ENCODE measurements at regions not wholly inside any gene's neighbourhood (a gene's known extent, or its start where the extent isn't known, plus 50 kb on each side); places are given as distances from the start of the nearest gene placed in this dataset.

DNA sequence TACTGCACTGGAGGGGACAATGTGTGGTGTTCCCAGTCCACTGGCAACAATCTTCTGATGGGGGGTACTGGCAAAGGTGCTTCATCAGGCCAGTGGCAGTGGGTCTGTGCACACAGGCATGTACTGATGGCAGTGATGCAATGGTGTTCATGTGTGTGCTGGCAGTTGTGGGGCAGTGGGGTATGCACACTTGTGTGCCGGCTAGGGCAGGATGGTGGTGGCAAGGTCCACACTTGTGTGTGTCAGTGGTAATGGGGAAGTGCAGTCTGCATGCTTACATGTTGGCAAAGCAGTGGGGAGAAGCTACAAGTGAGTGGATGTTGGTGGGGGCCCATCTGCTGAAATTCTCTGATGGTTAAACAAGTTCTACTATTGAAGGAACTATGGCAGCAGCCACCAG is 504.6 kb upstream of the ZNF462 start:
- no peak for DNase-seq

DNA sequence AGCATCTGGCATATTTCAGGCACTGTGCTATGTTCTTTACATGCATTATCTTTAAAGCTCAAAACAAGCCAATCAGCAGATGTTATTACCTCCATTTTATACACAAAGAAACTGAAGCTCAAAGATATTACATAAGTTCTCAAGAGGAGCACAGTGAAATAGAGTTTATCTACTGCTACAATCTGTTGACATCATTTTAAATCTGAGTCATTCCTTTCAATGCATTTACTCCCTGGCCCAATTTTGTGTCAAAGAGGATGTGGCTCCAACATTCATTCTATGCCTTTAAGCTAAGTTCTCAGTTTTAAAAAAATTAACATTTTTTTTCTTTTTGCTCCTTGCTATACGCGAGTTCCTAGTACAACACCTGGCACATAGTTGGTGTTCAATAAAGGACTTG is 486.3 kb upstream of the ZNF462 start:
- no peak for DNase-seq

GRCh38 chr9:106383072-106383471 is 479.9 kb upstream of the ZNF462 start:
- no peak for DNase-seq

- no peak for DNase-seq
Observed at GRCh38 chr9:106387965-106388364, 475.0 kb upstream of the ZNF462 start.

- no peak for DNase-seq
Observed at GRCh38 chr9:106393226-106393625, 469.7 kb upstream of the ZNF462 start.

DNA sequence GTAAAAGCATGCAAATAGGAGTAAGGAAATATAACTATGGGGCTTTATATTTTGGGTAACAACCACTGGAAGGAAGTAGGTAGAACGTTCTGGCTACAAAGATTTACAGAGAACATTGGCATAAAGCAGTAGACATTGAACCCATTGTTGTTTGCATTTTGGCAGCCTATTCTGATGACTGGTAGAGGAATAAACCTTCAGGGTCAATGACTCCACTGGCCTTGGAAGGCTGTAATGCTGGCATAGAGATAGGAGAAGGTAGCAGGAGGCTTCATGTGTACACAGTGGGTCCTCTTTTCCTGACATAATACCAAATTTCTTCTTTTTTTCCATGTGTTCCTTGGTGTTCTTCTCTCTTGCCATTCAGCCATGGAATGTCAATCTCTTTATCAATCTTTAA is 462.8 kb upstream of the ZNF462 start:
- DNase-seq = no peak

GRCh38 chr9:106400950-106401349 is 462.0 kb upstream of the ZNF462 start:
- no peak for DNase-seq

DNA sequence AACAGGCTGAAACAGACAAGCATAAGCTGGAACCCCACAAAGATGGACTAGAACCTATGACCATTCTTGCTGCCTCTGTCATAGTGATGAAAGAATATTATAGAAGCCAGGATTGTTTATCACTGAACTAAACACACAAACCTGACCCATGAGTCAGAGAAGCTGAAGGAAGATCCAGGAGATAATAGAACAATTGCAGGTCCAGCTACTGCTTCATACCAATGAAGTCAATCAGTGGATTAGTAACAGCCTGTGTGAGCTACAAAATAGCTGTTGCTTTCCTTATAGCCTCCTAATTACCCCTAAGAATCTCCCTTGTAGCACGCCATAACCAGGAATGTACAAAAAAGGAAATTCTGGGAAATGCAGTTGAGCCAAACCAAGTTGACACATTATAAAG is 459.9 kb upstream of the ZNF462 start:
- DNase-seq = no peak

GRCh38 chr9:106404137-106404536 is 458.8 kb upstream of the ZNF462 start:
- no peak for DNase-seq

DNA sequence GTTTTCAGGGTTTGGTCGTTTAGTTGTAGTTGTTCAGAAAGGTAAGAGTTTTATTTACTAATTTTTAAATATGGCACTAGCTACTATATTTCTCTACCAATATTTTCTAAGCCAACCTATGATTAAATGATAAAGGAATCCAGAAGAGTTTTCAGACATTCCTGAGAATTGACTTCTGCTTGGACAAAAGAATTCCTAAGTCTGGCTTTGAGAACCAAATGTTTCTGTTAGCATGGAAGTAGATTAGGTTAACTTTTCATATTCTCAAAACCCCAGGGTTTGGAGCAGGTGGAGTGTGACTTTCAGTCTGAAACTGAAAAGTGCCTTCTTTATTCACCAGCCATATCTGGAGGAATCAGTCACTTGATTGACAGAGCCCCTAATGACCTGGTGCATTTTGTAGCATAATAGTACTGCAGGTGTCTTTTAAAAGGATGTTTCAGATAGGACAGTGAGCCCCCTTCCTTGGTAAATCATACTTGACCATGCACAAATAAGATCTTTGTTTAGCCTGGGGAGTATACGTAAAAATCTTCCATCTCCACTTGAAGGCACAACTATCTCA is 457.0 kb upstream of the ZNF462 start:
- DNase-seq = no peak

GRCh38 chr9:106414042-106414441 is 448.9 kb upstream of the ZNF462 start:
- no peak for DNase-seq

GRCh38 chr9:106417685-106418084 is 445.3 kb upstream of the ZNF462 start:
- no peak for DNase-seq

DNA sequence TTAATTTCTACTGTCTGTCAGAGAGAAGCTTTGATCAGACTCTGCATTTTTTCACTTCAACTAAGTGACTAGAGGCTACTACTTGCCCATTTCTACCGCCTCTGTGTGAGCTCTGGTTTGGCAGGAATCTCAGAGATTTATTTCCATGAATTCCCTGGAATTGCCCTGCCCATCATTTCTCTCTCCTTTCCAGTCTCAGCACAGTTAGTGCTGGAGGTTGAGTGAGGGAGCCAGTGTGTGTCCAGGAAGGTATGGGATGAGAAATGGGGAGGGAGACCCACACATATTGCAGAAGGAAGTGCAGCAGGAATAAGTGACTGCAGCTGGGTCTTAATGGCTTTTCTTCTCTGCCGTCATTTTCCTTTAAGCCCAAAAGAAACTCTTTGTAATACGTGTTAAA is 443.1 kb upstream of the ZNF462 start:
- DNase-seq = no peak

DNA sequence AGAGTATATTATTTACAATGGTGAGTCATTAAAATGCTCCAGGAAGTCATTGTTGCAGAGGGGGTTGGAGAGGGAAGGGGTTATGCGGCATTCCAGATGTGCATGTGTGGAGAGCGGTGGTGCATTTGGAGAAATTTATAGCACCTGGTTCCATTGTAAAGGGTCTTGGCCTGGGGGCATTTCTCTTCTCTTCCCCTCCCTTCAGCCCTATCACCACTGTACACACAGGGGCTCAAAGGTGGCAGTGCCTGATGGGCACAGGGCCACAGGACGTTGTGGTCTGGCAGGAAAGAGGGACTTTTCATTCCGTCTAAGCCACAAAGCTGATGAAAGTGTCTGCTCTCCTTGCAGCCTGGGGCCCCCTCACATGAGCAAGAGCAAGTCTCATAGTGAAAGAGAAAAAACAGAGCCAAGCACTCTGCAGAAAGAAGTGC is 442.4 kb upstream of the ZNF462 start:
- no peak for DNase-seq

GRCh38 chr9:106421772-106422171 is 441.2 kb upstream of the ZNF462 start:
- DNase-seq = no peak

DNA sequence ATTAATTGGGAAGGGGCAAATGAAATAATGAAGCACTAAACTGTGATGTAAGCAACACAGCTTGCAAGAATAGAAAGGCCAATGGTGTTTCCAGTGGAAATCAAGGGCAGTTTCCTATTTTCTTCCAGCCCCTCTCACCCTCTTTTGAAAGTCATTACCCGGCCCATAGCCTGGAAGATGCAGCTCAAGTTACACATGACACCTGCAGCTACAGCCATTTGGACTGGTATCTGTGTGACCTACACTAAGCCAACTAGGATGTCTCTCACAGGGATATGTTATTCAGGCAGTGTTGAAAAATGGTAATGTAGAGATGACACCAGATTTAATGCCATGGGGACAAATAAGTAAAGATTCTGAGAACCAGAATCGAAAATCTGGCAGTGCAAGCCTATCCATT is 439.4 kb upstream of the ZNF462 start:
- DNase-seq = no peak

- DNase-seq = no peak
Observed at GRCh38 chr9:106432631-106433030, 430.3 kb upstream of the ZNF462 start.

GRCh38 chr9:106438928-106439327 is 424.0 kb upstream of the ZNF462 start:
- DNase-seq = no peak

DNA sequence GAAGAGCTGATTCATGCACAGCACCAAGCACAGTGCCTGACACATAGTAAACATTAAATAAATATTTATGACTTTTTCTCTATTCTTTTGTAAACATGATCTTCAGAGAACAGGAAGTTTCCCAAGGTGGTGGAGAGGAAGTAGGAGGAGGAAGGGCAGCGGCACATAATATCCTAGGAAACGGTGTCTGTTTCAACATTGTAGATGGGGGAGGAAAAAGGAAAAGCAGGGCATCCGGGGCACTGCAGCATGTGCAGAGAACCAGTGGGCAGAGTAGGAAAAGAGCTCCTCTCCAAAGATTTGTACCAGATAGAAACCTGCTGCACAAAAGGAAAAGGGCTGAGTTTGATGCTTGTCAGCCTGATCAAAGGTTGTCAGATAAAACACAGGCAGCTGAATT is 421.7 kb upstream of the ZNF462 start:
- DNase-seq = no peak

- no peak for DNase-seq
Observed at GRCh38 chr9:106443520-106443919, 419.4 kb upstream of the ZNF462 start.

DNA sequence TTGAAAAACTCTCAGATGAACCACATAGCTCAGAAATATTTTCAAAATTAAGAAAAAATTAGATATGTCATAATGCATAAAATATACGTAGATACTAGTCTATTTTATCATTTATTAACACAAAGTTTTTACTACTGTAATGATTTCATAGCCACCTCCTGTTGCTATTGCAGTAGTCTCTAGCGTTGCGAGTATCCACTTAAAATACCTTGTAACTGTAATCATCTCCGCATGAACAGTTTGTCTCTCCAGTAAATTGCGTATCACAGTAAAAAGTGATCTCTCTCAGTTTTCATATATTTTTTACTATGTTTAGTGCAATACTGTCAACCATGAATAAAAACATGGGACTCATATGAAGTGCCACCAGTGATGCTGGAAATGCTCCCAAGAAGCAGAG is 417.9 kb upstream of the ZNF462 start:
- no peak for DNase-seq

GRCh38 chr9:106449336-106449927 is 413.5 kb upstream of the ZNF462 start:
- DNase-seq = no peak

DNA sequence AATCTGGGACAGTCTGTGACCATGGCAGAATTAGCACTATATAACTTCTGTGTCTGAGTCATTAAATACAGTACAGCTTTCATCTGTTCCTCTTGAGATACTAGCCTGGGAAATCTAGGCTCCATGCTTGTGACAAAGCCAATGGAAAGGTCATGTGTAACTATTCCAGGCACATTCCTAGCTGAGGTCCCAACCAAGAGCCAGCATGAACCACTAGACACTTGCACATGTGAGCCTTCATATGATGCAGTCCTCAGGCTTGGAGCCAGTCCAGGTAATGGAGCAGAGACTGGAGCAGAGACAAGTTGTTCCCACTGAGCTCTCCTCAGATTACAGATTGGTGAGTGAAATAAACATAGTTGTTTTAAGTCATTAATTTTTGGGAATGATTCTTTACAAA is 412.4 kb upstream of the ZNF462 start:
- no peak for DNase-seq

DNA sequence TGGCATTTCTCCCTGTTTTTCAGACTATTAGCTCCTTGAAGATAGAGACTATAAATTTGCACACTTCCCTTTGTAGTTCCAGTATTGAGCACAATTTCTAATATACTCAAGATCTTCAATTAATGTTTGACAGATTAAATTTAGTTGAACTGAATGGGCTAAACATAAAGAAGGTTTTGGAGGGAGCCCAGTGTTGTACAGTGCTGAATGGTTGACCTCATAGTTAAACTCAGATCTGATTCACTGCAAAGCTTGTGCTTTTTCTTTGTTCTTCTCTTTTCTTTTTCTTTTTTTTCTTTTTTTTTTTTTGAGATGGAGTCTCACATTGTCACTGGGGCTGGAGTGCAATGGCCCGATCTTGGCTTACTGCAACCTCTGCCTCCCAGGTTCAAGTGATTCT is 411.7 kb upstream of the ZNF462 start:
- DNase-seq = no peak

DNA sequence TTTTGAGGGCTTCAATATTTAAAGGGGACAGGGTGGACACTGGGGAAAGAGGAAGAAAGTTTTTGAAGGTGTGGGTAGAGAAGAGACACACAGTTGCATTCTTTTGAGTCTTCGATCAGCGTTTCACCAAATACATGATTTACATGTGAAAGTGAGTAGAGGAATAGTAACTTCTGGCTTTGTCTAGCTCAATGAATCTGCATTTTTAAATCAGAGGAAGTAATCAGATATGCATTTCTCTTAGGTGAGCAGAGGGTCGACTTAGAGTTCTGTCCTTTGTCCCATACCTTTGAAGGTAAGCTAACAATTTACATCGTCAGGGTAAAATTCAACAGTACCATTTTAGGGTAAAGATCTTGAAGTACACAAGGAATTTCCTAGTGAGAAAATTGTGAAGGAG is 406.4 kb upstream of the ZNF462 start:
- no peak for DNase-seq

Data from activated CD8-positive, alpha-beta memory T cell treated with anti-CD3 and anti-CD28 coated beads for 24 hours (primary cell).